Karpas-422 (cell line): ENCODE measurements at regions not wholly inside any gene's neighbourhood (a gene's known extent, or its start where the extent isn't known, plus 50 kb on each side); places are given as distances from the start of the nearest gene placed in this dataset.

Source experiments
- DNase-seq: peaks from one replicate; pipeline ENCODE4 v3.0.0-alpha.2; 2015
- H2AFZ ChIP-seq: fragments of 200-600 bp; sonication (generic); 2 replicates; pipeline ENCODE4 v1.6.1; 2014; ENCODE audit warnings: antibody characterized with exemption, low read length, mixed read lengths
- H3K27ac ChIP-seq: fragments of 200-600 bp; sonication (generic); 2 replicates; pipeline ENCODE4 v1.5.1; 2014; ENCODE audit warnings: mild to moderate bottlenecking, low read length, moderate library complexity
- H3K27me3 ChIP-seq: fragments of 200-600 bp; sonication (generic); 2 replicates; pipeline ENCODE4 v1.6.1; 2014; ENCODE audit warnings: low read length, mixed read lengths
- H3K36me3 ChIP-seq: fragments of 200-600 bp; sonication (generic); 2 replicates; pipeline ENCODE4 v1.6.1; 2014; ENCODE audit warnings: low read length, mixed read lengths; ENCODE audit not compliant: insufficient read depth
- H3K4me1 ChIP-seq: fragments of 200-600 bp; sonication (generic); 2 replicates; pipeline ENCODE4 v1.6.1; 2014; ENCODE audit warnings: mild to moderate bottlenecking, low read length, mixed read lengths
- H3K4me2 ChIP-seq: fragments of 200-600 bp; sonication (generic); 2 replicates; pipeline ENCODE4 v1.6.1; 2014; ENCODE audit warnings: low read length, low read depth, mild to moderate bottlenecking; ENCODE audit not compliant: poor library complexity, severe bottlenecking
- H3K4me3 ChIP-seq: fragments of 200-600 bp; sonication (generic); 2 replicates; pipeline ENCODE4 v1.5.1; 2014; ENCODE audit warnings: mild to moderate bottlenecking, antibody characterized with exemption, low read length, mixed read lengths
- H3K79me2 ChIP-seq: fragments of 200-600 bp; sonication (generic); 2 replicates; pipeline ENCODE4 v1.6.1; 2014; ENCODE audit warnings: mild to moderate bottlenecking, low read length, mixed read lengths
- H3K9ac ChIP-seq: fragments of 200-600 bp; sonication (generic); 2 replicates; pipeline ENCODE4 v1.6.0; 2014; ENCODE audit warnings: low read length
- H3K9me2 ChIP-seq: fragments of 200-600 bp; sonication (generic), shearing (Covaris generic); replicated peaks from 2 replicates; pipeline ENCODE4 v1.6.0; 2014; ENCODE audit warnings: mild to moderate bottlenecking, low read length, moderate library complexity; ENCODE audit not compliant: insufficient read depth
- H3K9me3 ChIP-seq: fragments of 300-700, 200-600 bp; sonication (generic); 2 replicates; pipeline ENCODE4 v1.6.1; 2014; ENCODE audit warnings: low read length, mixed read lengths
- H4K20me1 ChIP-seq: fragments of 200-600 bp; sonication (generic); 2 replicates; pipeline ENCODE4 v1.6.1; 2014; ENCODE audit warnings: mild to moderate bottlenecking, antibody characterized with exemption, low read length, low read depth; ENCODE audit not compliant: insufficient read depth

GRCh38 chr3:22981861-22982260, 221.3 kb upstream of the UBE2E2 start:
- H3K4me2 ChIP-seq: no peak overlapping the region
- no peaks in the 10 kb centered on the region for H3K36me3 ChIP-seq
- H3K9ac ChIP-seq: no peak overlapping the region
- H3K27me3 ChIP-seq: no peaks in the 10 kb centered on the region
- H3K27ac ChIP-seq: no peak overlapping the region
- H2AFZ ChIP-seq: no peak overlapping the region
- H4K20me1 ChIP-seq: no peaks in the 10 kb centered on the region
- H3K4me3 ChIP-seq: no peak overlapping the region
- H3K4me1 ChIP-seq: no peaks in the 10 kb centered on the region
- H3K9me3 ChIP-seq: no peaks in the 10 kb centered on the region
- H3K79me2 ChIP-seq: no peaks in the 10 kb centered on the region
- DNase-seq: no peak
- H3K9me2 ChIP-seq: no peaks in the 10 kb centered on the region

DNA sequence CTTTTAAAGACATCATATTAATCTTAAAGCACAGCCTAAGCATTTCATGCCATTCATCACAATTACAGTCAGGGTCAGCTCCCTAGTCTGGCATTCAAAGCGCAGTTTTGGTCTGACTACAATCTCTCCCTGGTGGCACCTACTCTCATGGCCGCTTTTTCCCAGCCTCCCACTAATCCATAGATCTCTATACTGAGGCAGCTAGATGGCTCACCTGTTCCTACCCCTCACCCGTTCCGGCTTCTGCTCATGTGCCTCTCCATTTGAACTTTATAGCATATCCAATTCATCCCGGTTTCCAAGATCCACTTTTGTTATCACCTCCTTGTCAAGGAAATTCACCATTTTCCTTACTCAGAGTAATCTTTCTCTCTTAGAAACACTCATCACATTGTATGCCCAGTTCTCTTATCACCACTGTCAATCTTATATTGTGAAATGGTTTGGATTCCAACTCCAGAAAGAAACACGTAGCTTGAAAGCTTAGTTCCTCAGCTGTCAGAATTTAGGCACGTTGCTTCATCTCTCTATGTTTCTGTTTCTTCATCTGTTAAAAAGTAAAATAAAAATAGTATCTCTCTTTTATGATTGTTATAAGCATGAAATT, 220.0 kb upstream of the UBE2E2 start:
- Histone ChIP-seq H3K9me2 (no peaks in the 10 kb centered on the region), H3K9me3 (no peaks in the 10 kb centered on the region), H3K79me2 (no peaks in the 10 kb centered on the region), H2AFZ (no peak overlapping the region), H3K27me3 (no peaks in the 10 kb centered on the region), H3K4me1 (no peaks in the 10 kb centered on the region), H3K36me3 (no peaks in the 10 kb centered on the region), H4K20me1 (no peaks in the 10 kb centered on the region), H3K4me2 (no peak overlapping the region), H3K4me3 (no peak overlapping the region), H3K9ac (no peak overlapping the region), H3K27ac (no peak overlapping the region)
- no peak for DNase-seq

- H2AFZ ChIP-seq: no peak overlapping the region
- H3K36me3 ChIP-seq: no peaks in the 10 kb centered on the region
- DNase-seq: no peak
- H3K4me2 ChIP-seq: no peak overlapping the region
- H3K9ac ChIP-seq: no peak overlapping the region
- H3K9me3 ChIP-seq: no peaks in the 10 kb centered on the region
- H4K20me1 ChIP-seq: no peaks in the 10 kb centered on the region
- H3K9me2 ChIP-seq: no peaks in the 10 kb centered on the region
- no peak overlapping the region for H3K27ac ChIP-seq
- H3K79me2 ChIP-seq: no peaks in the 10 kb centered on the region
- no peak overlapping the region for H3K4me3 ChIP-seq
- H3K27me3 ChIP-seq: no peaks in the 10 kb centered on the region
- no peaks in the 10 kb centered on the region for H3K4me1 ChIP-seq
Measured at GRCh38 chr3:22986958-22987357, 216.2 kb upstream of the UBE2E2 start.

DNA sequence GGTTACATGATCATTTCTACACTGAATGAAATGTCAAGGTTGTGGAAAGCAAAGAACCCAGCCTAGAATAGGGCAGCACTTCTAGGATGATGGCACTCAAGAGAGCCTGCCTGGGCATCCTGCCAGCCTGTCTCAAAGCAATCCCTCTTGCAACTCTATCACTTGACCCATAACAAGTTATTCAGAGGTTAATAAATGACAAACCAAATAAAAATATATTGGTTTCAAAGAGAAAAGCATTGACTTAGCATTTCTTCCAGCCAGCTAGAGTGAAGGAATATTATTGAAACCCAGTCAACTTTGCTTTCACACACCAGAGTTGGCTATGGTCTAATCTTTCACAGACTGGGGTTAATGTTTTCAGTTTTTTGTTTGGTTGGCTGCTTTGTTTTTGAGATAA, 214.6 kb upstream of the UBE2E2 start:
- Histone ChIP-seq H3K79me2 (no peaks in the 10 kb centered on the region), H3K4me3 (no peak overlapping the region), H3K27me3 (no peaks in the 10 kb centered on the region), H3K9me2 (no peaks in the 10 kb centered on the region), H3K36me3 (no peaks in the 10 kb centered on the region), H3K9ac (no peak overlapping the region), H3K4me2 (no peak overlapping the region), H3K27ac (no peak overlapping the region), H3K9me3 (no peaks in the 10 kb centered on the region), H4K20me1 (no peaks in the 10 kb centered on the region), H3K4me1 (no peaks in the 10 kb centered on the region), H2AFZ (no peak overlapping the region)
- DNase-seq: no peak

- Histone ChIP-seq H3K9ac (no peak overlapping the region), H3K36me3 (no peaks in the 10 kb centered on the region), H2AFZ (no peak overlapping the region), H3K4me1 (no peaks in the 10 kb centered on the region), H3K27me3 (no peaks in the 10 kb centered on the region), H3K27ac (no peak overlapping the region), H3K9me3 (no peaks in the 10 kb centered on the region), H3K79me2 (no peaks in the 10 kb centered on the region), H3K4me2 (no peak overlapping the region), H3K4me3 (no peak overlapping the region), H4K20me1 (no peaks in the 10 kb centered on the region), H3K9me2 (no peaks in the 10 kb centered on the region)
- DNase-seq: no peak
Measured at GRCh38 chr3:22989716-22990115, 213.4 kb upstream of the UBE2E2 start.

GRCh38 chr3:22990291-22991200, 212.6 kb upstream of the UBE2E2 start:
- Histone ChIP-seq H3K9me3 (no peaks in the 10 kb centered on the region), H3K36me3 (no peaks in the 10 kb centered on the region), H3K4me1 (no peaks in the 10 kb centered on the region), H2AFZ (no peak overlapping the region), H3K9ac (no peak overlapping the region), H3K79me2 (no peaks in the 10 kb centered on the region), H3K4me3 (no peak overlapping the region), H3K9me2 (no peaks in the 10 kb centered on the region), H3K4me2 (no peak overlapping the region), H4K20me1 (no peaks in the 10 kb centered on the region), H3K27me3 (no peaks in the 10 kb centered on the region), H3K27ac (no peak overlapping the region)
- DNase-seq: no peak

GRCh38 chr3:22994781-22995180, 208.3 kb upstream of the UBE2E2 start:
- H3K4me1 ChIP-seq: no peaks in the 10 kb centered on the region
- H4K20me1 ChIP-seq: no peaks in the 10 kb centered on the region
- H3K27me3 ChIP-seq: no peaks in the 10 kb centered on the region
- DNase-seq: no peak
- no peak overlapping the region for H3K9ac ChIP-seq
- H3K27ac ChIP-seq: no peak overlapping the region
- no peaks in the 10 kb centered on the region for H3K36me3 ChIP-seq
- H3K9me2 ChIP-seq: no peaks in the 10 kb centered on the region
- H3K9me3 ChIP-seq: no peaks in the 10 kb centered on the region
- H3K4me2 ChIP-seq: no peak overlapping the region
- H2AFZ ChIP-seq: no peak overlapping the region
- H3K4me3 ChIP-seq: no peak overlapping the region
- H3K79me2 ChIP-seq: no peaks in the 10 kb centered on the region

DNA sequence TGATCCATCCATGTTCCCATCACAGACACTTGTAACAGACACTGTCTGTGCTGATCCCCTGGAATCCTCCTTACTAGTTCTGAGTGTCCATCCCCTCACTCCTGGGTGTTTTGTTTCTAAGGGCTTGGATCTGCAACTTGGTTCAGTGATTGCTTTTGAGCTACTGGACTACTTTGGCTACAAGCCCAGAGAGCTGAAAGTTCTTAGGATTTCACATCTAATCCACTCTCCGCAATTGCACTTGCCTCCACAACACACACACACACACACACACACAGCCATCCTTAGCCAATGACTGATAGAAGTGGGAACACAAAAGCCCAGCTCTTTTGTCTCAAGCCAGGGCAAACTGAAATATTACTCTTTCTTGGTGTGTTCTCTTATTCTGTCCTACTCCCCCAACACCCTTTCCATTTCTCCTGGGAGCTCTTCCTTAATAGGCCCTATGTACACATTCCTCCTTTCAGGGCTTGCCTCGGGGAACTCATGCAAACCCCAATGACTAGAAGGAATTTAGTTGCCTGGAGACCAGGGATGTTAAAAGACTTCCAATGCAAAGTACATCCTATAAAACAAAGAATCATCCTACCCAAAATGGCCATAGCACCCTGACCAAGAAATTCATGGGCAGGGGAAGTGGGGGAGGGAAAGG, 206.1 kb upstream of the UBE2E2 start:
- Histone ChIP-seq H3K9me3 (no peaks in the 10 kb centered on the region), H3K9me2 (no peaks in the 10 kb centered on the region), H3K4me3 (no peak overlapping the region), H4K20me1 (no peaks in the 10 kb centered on the region), H3K27ac (no peak overlapping the region), H3K4me2 (no peak overlapping the region), H3K9ac (no peak overlapping the region), H3K36me3 (no peaks in the 10 kb centered on the region), H3K79me2 (no peaks in the 10 kb centered on the region), H3K27me3 (no peaks in the 10 kb centered on the region), H2AFZ (no peak overlapping the region), H3K4me1 (no peaks in the 10 kb centered on the region)
- DNase-seq: no peak
